ENCODE measurements at regions not wholly inside any gene's neighbourhood (a gene's known extent, or its start where the extent isn't known, plus 50 kb on each side); places are given as distances from the start of the nearest gene placed in this dataset.
"Not testable (repeated sequence)": the region's sequence is repeated elsewhere in the genome, so short reads cannot be mapped to it uniquely, and the experiment has no call there.

GRCh38 chr10:30705625-30706149, 76.1 kb upstream of the LYZL2 start:
- no peak for TF ChIP-seq CTCF (conservative IDR thresholded peaks at IDR 0.05; ENCODE audit: control insufficient read depth, insufficient read depth, low read depth, low read length)
- DNase-seq (ENCODE audit: low read depth) = no peak
- no peak overlapping the region for H3K4me3 ChIP-seq (ENCODE audit: control insufficient read depth, low read depth, low read length)

- TF ChIP-seq CTCF (conservative IDR thresholded peaks at IDR 0.05; ENCODE audit: control insufficient read depth, insufficient read depth, low read depth, low read length) = no peak
- H3K4me3 ChIP-seq (ENCODE audit: control insufficient read depth, low read depth, low read length) = no peak overlapping the region
- no peak for DNase-seq (ENCODE audit: low read depth)
Observed at GRCh38 chr10:30705101-30705624, 75.6 kb upstream of the LYZL2 start.

- DNase-seq (ENCODE audit: low read depth); H3K4me3 ChIP-seq (ENCODE audit: control insufficient read depth, low read depth, low read length): not testable (repeated sequence)
Observed at GRCh38 chr10:30704601-30705100, 75.1 kb upstream of the LYZL2 start.

- no peak for TF ChIP-seq CTCF (conservative IDR thresholded peaks at IDR 0.05; ENCODE audit: control insufficient read depth, insufficient read depth, low read depth, low read length)
- no peak for DNase-seq (ENCODE audit: low read depth)
- no peak overlapping the region for H3K4me3 ChIP-seq (ENCODE audit: control insufficient read depth, low read depth, low read length)
Observed at GRCh38 chr10:30704026-30704600, 74.6 kb upstream of the LYZL2 start.

- H3K4me3 ChIP-seq (ENCODE audit: control insufficient read depth, low read depth, low read length); DNase-seq (ENCODE audit: low read depth): not testable (repeated sequence)
Observed at GRCh38 chr10:30703446-30703845, 73.9 kb upstream of the LYZL2 start.

- TF ChIP-seq CTCF (conservative IDR thresholded peaks at IDR 0.05; ENCODE audit: control insufficient read depth, insufficient read depth, low read depth, low read length) = no peak
- no peak overlapping the region for H3K4me3 ChIP-seq (ENCODE audit: control insufficient read depth, low read depth, low read length)
- DNase-seq (ENCODE audit: low read depth) = no peak
Observed at GRCh38 chr10:30702860-30703259, 73.3 kb upstream of the LYZL2 start.

- no peak for TF ChIP-seq CTCF (conservative IDR thresholded peaks at IDR 0.05; ENCODE audit: control insufficient read depth, insufficient read depth, low read depth, low read length)
- peak; percentile 71 for DNase-seq (ENCODE audit: low read depth)
- H3K4me3 ChIP-seq (ENCODE audit: control insufficient read depth, low read depth, low read length) = no peak overlapping the region
Observed at GRCh38 chr10:30701451-30702173, 72.1 kb upstream of the LYZL2 start.
